ENCODE measurements at regions not wholly inside any gene's neighbourhood (a gene's known extent, or its start where the extent isn't known, plus 50 kb on each side); places are given as distances from the start of the nearest gene placed in this dataset.

DNA sequence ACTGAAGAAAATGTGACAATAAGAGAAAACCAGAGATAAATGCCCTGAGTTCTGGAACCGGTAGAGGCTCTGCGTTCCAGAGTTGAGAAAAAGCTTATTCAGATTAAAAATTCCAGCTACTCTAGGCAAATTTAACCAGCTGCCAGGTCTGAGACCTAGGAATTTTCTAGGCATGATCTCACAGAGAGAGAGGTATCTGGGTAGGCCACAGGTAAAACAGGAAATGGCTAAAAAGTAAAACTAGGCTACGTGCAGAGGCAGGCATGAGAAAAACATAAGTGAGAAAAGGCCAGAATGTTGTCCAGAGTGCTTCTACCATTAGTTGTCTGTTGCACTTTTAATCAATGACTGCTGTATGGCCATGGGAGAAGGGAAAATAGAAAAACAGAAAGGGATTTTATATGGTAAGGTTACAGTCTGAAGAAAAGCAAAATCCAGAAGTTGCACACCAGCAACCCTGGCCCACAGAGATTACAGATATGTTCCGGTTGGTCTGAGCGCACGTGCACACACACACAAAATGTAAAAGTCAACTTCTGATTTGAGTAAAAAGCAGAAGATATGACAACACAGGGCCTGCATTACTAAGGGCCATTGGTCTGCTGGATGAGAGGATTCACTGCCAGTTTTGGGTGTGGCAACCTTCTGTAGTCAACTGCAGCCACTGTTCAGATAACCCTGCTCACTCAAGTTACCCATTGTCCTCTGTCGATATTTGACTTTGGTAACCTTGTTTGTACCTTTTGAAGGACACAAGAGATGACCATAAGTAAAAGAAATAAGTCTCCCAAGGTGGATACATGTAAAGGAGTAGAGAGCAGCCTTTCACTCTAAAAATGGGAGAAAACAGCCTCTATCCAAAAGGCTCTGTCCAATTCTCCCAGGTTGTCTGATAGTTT lies 266.0 kb downstream of the DTWD2 start:
- TF ChIP-seq CTCF (IDR thresholded peaks at IDR 0.05; ENCODE audit: low read depth, low read length), result no peak
- no peak overlapping the region for H3K4me3 ChIP-seq (replicated peaks in 1 of 2; ENCODE audit: low read depth in 2 of 2, low read length in 2 of 2)
- DNase-seq (ENCODE audit: low read depth in 2 of 2), result no peak

DNA sequence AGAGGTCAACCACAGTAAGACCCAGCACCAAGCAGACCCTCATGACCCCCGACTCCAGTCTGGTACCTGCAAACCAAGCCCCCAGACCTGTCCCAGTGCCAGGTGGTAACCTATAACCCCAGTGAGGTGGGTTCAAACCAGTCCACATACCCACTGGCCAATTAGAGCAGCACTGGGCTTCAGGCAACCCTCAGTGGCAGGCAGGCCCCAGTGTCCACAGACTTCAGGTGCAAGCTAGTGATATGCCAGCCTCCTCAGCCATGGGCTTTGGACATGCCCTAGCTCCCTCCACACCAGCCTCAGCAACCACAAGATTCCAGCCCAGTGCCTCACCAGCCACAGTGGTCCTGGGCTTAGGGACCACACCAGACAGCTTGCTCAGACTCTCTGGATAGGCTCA lies 276.6 kb downstream of the DTWD2 start:
- no peak for TF ChIP-seq CTCF (IDR thresholded peaks at IDR 0.05; ENCODE audit: low read depth, low read length)
- DNase-seq (ENCODE audit: low read depth in 2 of 2), result no peak
- no peak overlapping the region for H3K4me3 ChIP-seq (replicated peaks in 1 of 2; ENCODE audit: low read depth in 2 of 2, low read length in 2 of 2)

GRCh38 chr5:118705959-118706667 lies 282.2 kb downstream of the DTWD2 start:
- H3K4me3 ChIP-seq (replicated peaks in 1 of 2; ENCODE audit: low read depth in 2 of 2, low read length in 2 of 2), result no peak overlapping the region
- DNase-seq (ENCODE audit: low read depth in 2 of 2), result no peak
- TF ChIP-seq CTCF (IDR thresholded peaks at IDR 0.05; ENCODE audit: low read depth, low read length), result no peak

GRCh38 chr5:118703241-118703640 lies 285.1 kb downstream of the DTWD2 start:
- no peak overlapping the region for H3K4me3 ChIP-seq (replicated peaks in 1 of 2; ENCODE audit: low read depth in 2 of 2, low read length in 2 of 2)
- TF ChIP-seq CTCF (IDR thresholded peaks at IDR 0.05; ENCODE audit: low read depth, low read length), result no peak
- DNase-seq (ENCODE audit: low read depth in 2 of 2), result no peak

GRCh38 chr5:118701791-118702190 lies 286.6 kb downstream of the DTWD2 start:
- TF ChIP-seq CTCF (IDR thresholded peaks at IDR 0.05; ENCODE audit: low read depth, low read length), result no peak
- H3K4me3 ChIP-seq (replicated peaks in 1 of 2; ENCODE audit: low read depth in 2 of 2, low read length in 2 of 2), result no peak overlapping the region
- DNase-seq (ENCODE audit: low read depth in 2 of 2), result no peak

GRCh38 chr5:118700510-118700909 lies 287.8 kb downstream of the DTWD2 start:
- no peak for DNase-seq (ENCODE audit: low read depth in 2 of 2)
- H3K4me3 ChIP-seq (replicated peaks in 1 of 2; ENCODE audit: low read depth in 2 of 2, low read length in 2 of 2), result no peak overlapping the region
- TF ChIP-seq CTCF (IDR thresholded peaks at IDR 0.05; ENCODE audit: low read depth, low read length), result no peak
